ENCODE measurements at regions not wholly inside any gene's neighbourhood (a gene's known extent, or its start where the extent isn't known, plus 50 kb on each side); places are given as distances from the start of the nearest gene placed in this dataset.

DNA sequence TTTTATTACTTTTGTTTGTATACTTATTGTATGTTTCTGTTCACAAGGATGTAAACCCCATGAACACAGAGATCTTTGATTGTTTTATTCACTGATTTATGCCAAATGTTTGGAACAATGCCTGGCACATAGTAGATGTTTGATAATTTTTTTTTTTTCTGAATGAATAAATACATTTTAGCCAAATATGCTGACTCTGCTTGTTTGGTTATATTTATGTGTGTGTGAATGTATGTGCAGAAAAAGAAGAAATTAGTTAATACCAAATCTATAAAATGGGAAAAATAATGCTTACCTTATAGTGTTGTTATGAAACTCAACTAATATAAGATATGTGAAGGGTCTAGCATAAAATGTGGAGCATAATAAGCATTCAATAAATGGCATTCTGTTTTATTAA, 203.9 kb downstream of the MDFIC start:
- Histone ChIP-seq H3K27ac (replicated peaks) (no peak overlapping the region), H3K4me3 (replicated peaks; ENCODE audit: insufficient read depth, low read length) (no peak overlapping the region), H3K27me3 (ENCODE audit: insufficient read depth, poor library complexity, severe bottlenecking) (no peaks in the 10 kb centered on the region)
- TF ChIP-seq POLR2AphosphoS5 (IDR thresholded peaks at IDR 0.05; ENCODE audit: low read depth) (no peak), GABPA (IDR thresholded peaks at IDR 0.05; ENCODE audit: low read depth) (no peak)
- TF ChIP-seq, protein P1, sequence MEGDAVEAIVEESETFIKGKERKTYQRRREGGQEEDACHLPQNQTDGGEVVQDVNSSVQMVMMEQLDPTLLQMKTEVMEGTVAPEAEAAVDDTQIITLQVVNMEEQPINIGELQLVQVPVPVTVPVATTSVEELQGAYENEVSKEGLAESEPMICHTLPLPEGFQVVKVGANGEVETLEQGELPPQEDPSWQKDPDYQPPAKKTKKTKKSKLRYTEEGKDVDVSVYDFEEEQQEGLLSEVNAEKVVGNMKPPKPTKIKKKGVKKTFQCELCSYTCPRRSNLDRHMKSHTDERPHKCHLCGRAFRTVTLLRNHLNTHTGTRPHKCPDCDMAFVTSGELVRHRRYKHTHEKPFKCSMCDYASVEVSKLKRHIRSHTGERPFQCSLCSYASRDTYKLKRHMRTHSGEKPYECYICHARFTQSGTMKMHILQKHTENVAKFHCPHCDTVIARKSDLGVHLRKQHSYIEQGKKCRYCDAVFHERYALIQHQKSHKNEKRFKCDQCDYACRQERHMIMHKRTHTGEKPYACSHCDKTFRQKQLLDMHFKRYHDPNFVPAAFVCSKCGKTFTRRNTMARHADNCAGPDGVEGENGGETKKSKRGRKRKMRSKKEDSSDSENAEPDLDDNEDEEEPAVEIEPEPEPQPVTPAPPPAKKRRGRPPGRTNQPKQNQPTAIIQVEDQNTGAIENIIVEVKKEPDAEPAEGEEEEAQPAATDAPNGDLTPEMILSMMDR (IDR thresholded peaks at IDR 0.05; ENCODE audit: insufficient read depth, low read length), result no peak
- TF ChIP-seq, protein P2, sequence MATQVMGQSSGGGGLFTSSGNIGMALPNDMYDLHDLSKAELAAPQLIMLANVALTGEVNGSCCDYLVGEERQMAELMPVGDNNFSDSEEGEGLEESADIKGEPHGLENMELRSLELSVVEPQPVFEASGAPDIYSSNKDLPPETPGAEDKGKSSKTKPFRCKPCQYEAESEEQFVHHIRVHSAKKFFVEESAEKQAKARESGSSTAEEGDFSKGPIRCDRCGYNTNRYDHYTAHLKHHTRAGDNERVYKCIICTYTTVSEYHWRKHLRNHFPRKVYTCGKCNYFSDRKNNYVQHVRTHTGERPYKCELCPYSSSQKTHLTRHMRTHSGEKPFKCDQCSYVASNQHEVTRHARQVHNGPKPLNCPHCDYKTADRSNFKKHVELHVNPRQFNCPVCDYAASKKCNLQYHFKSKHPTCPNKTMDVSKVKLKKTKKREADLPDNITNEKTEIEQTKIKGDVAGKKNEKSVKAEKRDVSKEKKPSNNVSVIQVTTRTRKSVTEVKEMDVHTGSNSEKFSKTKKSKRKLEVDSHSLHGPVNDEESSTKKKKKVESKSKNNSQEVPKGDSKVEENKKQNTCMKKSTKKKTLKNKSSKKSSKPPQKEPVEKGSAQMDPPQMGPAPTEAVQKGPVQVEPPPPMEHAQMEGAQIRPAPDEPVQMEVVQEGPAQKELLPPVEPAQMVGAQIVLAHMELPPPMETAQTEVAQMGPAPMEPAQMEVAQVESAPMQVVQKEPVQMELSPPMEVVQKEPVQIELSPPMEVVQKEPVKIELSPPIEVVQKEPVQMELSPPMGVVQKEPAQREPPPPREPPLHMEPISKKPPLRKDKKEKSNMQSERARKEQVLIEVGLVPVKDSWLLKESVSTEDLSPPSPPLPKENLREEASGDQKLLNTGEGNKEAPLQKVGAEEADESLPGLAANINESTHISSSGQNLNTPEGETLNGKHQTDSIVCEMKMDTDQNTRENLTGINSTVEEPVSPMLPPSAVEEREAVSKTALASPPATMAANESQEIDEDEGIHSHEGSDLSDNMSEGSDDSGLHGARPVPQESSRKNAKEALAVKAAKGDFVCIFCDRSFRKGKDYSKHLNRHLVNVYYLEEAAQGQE (IDR thresholded peaks at IDR 0.05; ENCODE audit: insufficient replicate concordance, low read depth), result no peak
- no peak for DNase-seq (ENCODE audit: low read depth in 1 of 2, low spot score in 1 of 2)

GRCh38 chr7:115125312-115125711, 203.4 kb downstream of the MDFIC start:
- Histone ChIP-seq H3K27me3 (ENCODE audit: insufficient read depth, poor library complexity, severe bottlenecking) (no peaks in the 10 kb centered on the region), H3K27ac (replicated peaks) (no peak overlapping the region), H3K4me3 (replicated peaks; ENCODE audit: insufficient read depth, low read length) (no peak overlapping the region)
- no peak for DNase-seq (ENCODE audit: low read depth in 1 of 2, low spot score in 1 of 2)
- no peak for TF ChIP-seq POLR2AphosphoS5 (IDR thresholded peaks at IDR 0.05; ENCODE audit: low read depth)
- no peak for TF ChIP-seq SPI1 (IDR thresholded peaks at IDR 0.05; ENCODE audit: borderline replicate concordance, low read depth)
- TF ChIP-seq, protein P1 (IDR thresholded peaks at IDR 0.05; ENCODE audit: insufficient read depth, low read length), result no peak
- no peak for TF ChIP-seq GABPA (IDR thresholded peaks at IDR 0.05; ENCODE audit: low read depth)
- TF ChIP-seq, protein P2 (IDR thresholded peaks at IDR 0.05; ENCODE audit: insufficient replicate concordance, low read depth), result no peak

DNA sequence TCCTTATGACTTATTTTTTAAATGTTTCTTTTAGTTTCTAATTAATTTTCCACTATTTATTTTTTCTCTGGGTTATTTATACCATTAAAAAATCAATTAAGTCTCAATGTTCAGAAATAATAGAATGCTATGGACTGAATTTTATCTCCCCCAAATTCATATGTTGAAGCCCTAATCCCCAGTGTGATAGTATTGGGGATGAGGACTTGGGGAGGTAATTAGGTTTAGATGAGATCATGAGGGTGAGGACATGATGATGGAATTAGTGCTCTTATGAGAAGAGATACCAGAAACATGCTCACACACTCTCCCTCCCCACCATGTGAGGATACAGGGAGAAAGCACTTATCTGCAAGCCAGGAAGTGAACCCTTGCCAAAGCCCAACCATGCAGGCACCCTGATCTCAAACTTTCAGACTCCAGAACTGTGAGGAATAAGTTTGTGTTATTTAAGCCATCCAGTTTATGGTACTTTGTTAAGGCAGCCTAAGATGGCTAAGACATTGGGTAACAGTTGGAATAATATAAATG, 202.6 kb downstream of the MDFIC start:
- no peak overlapping the region for H3K27ac ChIP-seq (replicated peaks)
- TF ChIP-seq, protein P2 (IDR thresholded peaks at IDR 0.05; ENCODE audit: insufficient replicate concordance, low read depth), result no peak
- TF ChIP-seq, protein P1 (IDR thresholded peaks at IDR 0.05; ENCODE audit: insufficient read depth, low read length), result no peak
- TF ChIP-seq GABPA (IDR thresholded peaks at IDR 0.05; ENCODE audit: low read depth) (no peak), POLR2AphosphoS5 (IDR thresholded peaks at IDR 0.05; ENCODE audit: low read depth) (no peak), SPI1 (IDR thresholded peaks at IDR 0.05; ENCODE audit: borderline replicate concordance, low read depth) (no peak)
- no peaks in the 10 kb centered on the region for H3K27me3 ChIP-seq (ENCODE audit: insufficient read depth, poor library complexity, severe bottlenecking)
- no peak for DNase-seq (ENCODE audit: low read depth in 1 of 2, low spot score in 1 of 2)
- no peak overlapping the region for H3K4me3 ChIP-seq (replicated peaks; ENCODE audit: insufficient read depth, low read length)

Measured in HL-60 (cell line).